ENCODE measurements at regions not wholly inside any gene's neighbourhood (a gene's known extent, or its start where the extent isn't known, plus 50 kb on each side); places are given as distances from the start of the nearest gene placed in this dataset.
A peak's percentile ranks its signal among the peaks of the same experiment; 100 is the strongest.

- no peak for DNase-seq (ENCODE audit: low read depth)
- no peak for TF ChIP-seq CTCF (IDR thresholded peaks at IDR 0.05; ENCODE audit: low read depth, low read length, missing control alignments)
- H3K4me3 ChIP-seq (ENCODE audit: low read depth, low read length) = no peak overlapping the region
Measured at GRCh38 chr6:90431576-90431975, 134.9 kb upstream of the BACH2 start.

- no peak for DNase-seq (ENCODE audit: low read depth)
- TF ChIP-seq CTCF (IDR thresholded peaks at IDR 0.05; ENCODE audit: low read depth, low read length, missing control alignments) = no peak
Measured at GRCh38 chr6:90429713-90430112, 133.1 kb upstream of the BACH2 start.

GRCh38 chr6:90428514-90428913, 131.9 kb upstream of the BACH2 start:
- TF ChIP-seq CTCF (IDR thresholded peaks at IDR 0.05; ENCODE audit: low read depth, low read length, missing control alignments) = no peak
- H3K4me3 ChIP-seq (ENCODE audit: low read depth, low read length) = no peak overlapping the region
- no peak for DNase-seq (ENCODE audit: low read depth)

More at GRCh38 chr6:90429713-90430112, 133.1 kb upstream of the BACH2 start:
- H3K4me3 ChIP-seq (ENCODE audit: low read depth, low read length) = no peak overlapping the region

GRCh38 chr6:90425161-90425641, 128.6 kb upstream of the BACH2 start:
- peak; percentile 53 for DNase-seq (ENCODE audit: low read depth)
- TF ChIP-seq CTCF (IDR thresholded peaks at IDR 0.05; ENCODE audit: low read depth, low read length, missing control alignments) = no peak
- H3K4me3 ChIP-seq (ENCODE audit: low read depth, low read length) = no peak overlapping the region

- DNase-seq (ENCODE audit: low read depth) = no peak
- no peak overlapping the region for H3K4me3 ChIP-seq (ENCODE audit: low read depth, low read length)
- TF ChIP-seq CTCF (IDR thresholded peaks at IDR 0.05; ENCODE audit: low read depth, low read length, missing control alignments) = no peak
Measured at GRCh38 chr6:90424580-90424979, 127.9 kb upstream of the BACH2 start.

- no peak for TF ChIP-seq CTCF (IDR thresholded peaks at IDR 0.05; ENCODE audit: low read depth, low read length, missing control alignments)
- H3K4me3 ChIP-seq (ENCODE audit: low read depth, low read length) = no peak overlapping the region
- no peak for DNase-seq (ENCODE audit: low read depth)
Measured at GRCh38 chr6:90421666-90422065, 125.0 kb upstream of the BACH2 start.

GRCh38 chr6:90420500-90420899, 123.9 kb upstream of the BACH2 start:
- DNase-seq (ENCODE audit: low read depth) = no peak
- no peak overlapping the region for H3K4me3 ChIP-seq (ENCODE audit: low read depth, low read length)
- TF ChIP-seq CTCF (IDR thresholded peaks at IDR 0.05; ENCODE audit: low read depth, low read length, missing control alignments) = no peak

Measured in GM12864 (cell line).